GM12878 (cell line): ENCODE measurements at regions not wholly inside any gene's neighbourhood (a gene's known extent, or its start where the extent isn't known, plus 50 kb on each side); places are given as distances from the start of the nearest gene placed in this dataset.

Experiments used
- ATAC-seq: fragments of 200-7000 bp; cut with Tn5 transposase; 3 replicates; pipeline ENCODE4 v1.9.1; 2020; ENCODE audit warnings: mild to moderate bottlenecking, moderate library complexity
- BruUV-seq: library from RNA; stranded (reverse); fragments of 400-500 nt; replicated peaks from 2 replicates; lab custom pipeline; 2021; lab: Mats Ljungman, UMichigan
- CTCF ChIA-PET: fragments of 300-600 bp; sonication (Branson Sonifier 250); formaldehyde crosslinking; extraction: SDS; loops from one replicate; lab custom pipeline; 2021; ENCODE audit warnings: inconsistent platforms; lab: Yijun Ruan, JAX
- POLR2A ChIA-PET: fragments of 350-600 bp; formaldehyde crosslinking; extraction: SDS; loops from one replicate; lab custom pipeline; 2021; ENCODE audit warnings: inconsistent platforms; lab: Charles Lee
- RAD21 ChIA-PET: fragments of 300-600 bp; sonication (Branson Sonifier 250); formaldehyde crosslinking; loops from one replicate; lab custom pipeline; 2023; ENCODE audit warnings: antibody characterized with exemption; ENCODE audit not compliant: unreplicated experiment; lab: Charles Lee
- SMC1A ChIA-PET: fragments of 300-600 bp; sonication (Branson Sonifier 250); formaldehyde crosslinking; loops from one replicate; lab custom pipeline; 2023; ENCODE audit not compliant: unreplicated experiment, uncharacterized antibody; lab: Charles Lee
- DNase-seq: peaks from one replicate; pipeline ENCODE4 v3.0.0-alpha.2; 2011; ENCODE audit warnings: low read depth, low spot score
- FAIRE-seq: peaks from 3 replicates; lab custom pipeline; 2011; peaks lifted over from hg19 to GRCh38; lab: Jason Lieb, UNC
- H2AFZ ChIP-seq: 2 replicates; pipeline ENCODE4 v1.6.0; 2011; ENCODE audit warnings: low read depth, low read length, control low read depth; ENCODE audit not compliant: control insufficient read depth
- H3K27ac ChIP-seq: 2 replicates; pipeline ENCODE4 v1.5.1; 2011; ENCODE audit warnings: control low read depth; ENCODE audit not compliant: control insufficient read depth, insufficient read depth
- H3K27me3 ChIP-seq, 2 experiments: replicated peaks in 1 of 2; 2 replicates each; pipeline versions ENCODE4 v1.6.0 to v1.6.1; 2011; ENCODE audit warnings: low read length in 1 of 2; ENCODE audit not compliant: control insufficient read depth in 2 of 2, insufficient read depth in 2 of 2
- H3K36me3 ChIP-seq, 2 experiments: 2 replicates each; pipeline ENCODE4 v1.5.1; 2011; ENCODE audit warnings: low read length in 1 of 2; ENCODE audit not compliant: control insufficient read depth in 2 of 2, insufficient read depth in 2 of 2
- H3K4me1 ChIP-seq: 2 replicates; pipeline ENCODE4 v1.6.1; 2011; ENCODE audit warnings: mild to moderate bottlenecking, low read length, moderate library complexity, mixed read lengths; ENCODE audit not compliant: control insufficient read depth, insufficient read depth
- H3K4me2 ChIP-seq: 2 replicates; pipeline ENCODE4 v1.6.0; 2011; ENCODE audit warnings: control low read depth; ENCODE audit not compliant: control insufficient read depth, insufficient read depth
- H3K4me3 ChIP-seq: fragments of 200-600 bp; sonication (generic); 2 replicates; pipeline ENCODE4 v1.5.1; 2016
- H3K79me2 ChIP-seq: 2 replicates; pipeline ENCODE4 v1.6.0; 2011; ENCODE audit warnings: low read length; ENCODE audit not compliant: control insufficient read depth, insufficient read depth
- H3K9ac ChIP-seq: 2 replicates; pipeline ENCODE4 v1.8.0; 2011; ENCODE audit warnings: low read length, control low read depth, mixed read lengths; ENCODE audit not compliant: control insufficient read depth, insufficient read depth
- H3K9me3 ChIP-seq: replicated peaks from 3 replicates; pipeline ENCODE4 v1.5.1; 2011; ENCODE audit warnings: mild to moderate bottlenecking, low read length; ENCODE audit not compliant: control insufficient read depth, insufficient read depth
- H4K20me1 ChIP-seq: 2 replicates; pipeline ENCODE4 v1.6.0; 2011; ENCODE audit not compliant: control insufficient read depth, insufficient read depth
- ASH2L ChIP-seq: fragments of 300-600, 200-600 bp; sonication (generic); IDR thresholded peaks from 2 replicates; pipeline ENCODE4 v1.6.1; 2017; ENCODE audit warnings: low read depth, mild to moderate bottlenecking, borderline replicate concordance
- CHD2 ChIP-seq: IDR thresholded peaks from 2 replicates; pipeline ENCODE4 v1.6.1; 2011; ENCODE audit warnings: low read depth, low read length, improper control_type of control experiment, borderline replicate concordance
- IKZF1 ChIP-seq: fragments of 450-650 bp; conservative IDR thresholded peaks from 2 replicates; pipeline ENCODE4 v1.6.1; 2017; ENCODE audit warnings: antibody characterized with exemption, mild to moderate bottlenecking
- IKZF2 ChIP-seq, 2 experiments: fragments of 450-650 bp; IDR thresholded peaks; 2 replicates each; pipeline ENCODE4 v1.6.1; 2017; ENCODE audit warnings: mild to moderate bottlenecking in 2 of 2, moderate library complexity in 2 of 2
- IRF3 ChIP-seq: fragments of 450-650 bp; IDR thresholded peaks from 2 replicates; pipeline ENCODE4 v1.6.1; 2014; ENCODE audit warnings: mild to moderate bottlenecking
- MAX ChIP-seq: IDR thresholded peaks from 2 replicates; pipeline ENCODE4 v1.6.1; 2012; ENCODE audit warnings: low read depth, low read length, improper control_type of control experiment
- NR2F1 ChIP-seq: fragments of 450-650 bp; conservative IDR thresholded peaks from 2 replicates; pipeline ENCODE4 v1.6.1; 2017; ENCODE audit warnings: mild to moderate bottlenecking
- PAX5 ChIP-seq: IDR thresholded peaks from 2 replicates; pipeline ENCODE4 v1.6.1; 2011; ENCODE audit warnings: low read depth, low read length, borderline replicate concordance
- PAX8 ChIP-seq: fragments of 450-650 bp; IDR thresholded peaks from 2 replicates; pipeline ENCODE4 v1.6.1; 2017; ENCODE audit warnings: mild to moderate bottlenecking, moderate library complexity
- PML ChIP-seq: IDR thresholded peaks from 2 replicates; pipeline ENCODE4 v1.6.1; 2012; ENCODE audit warnings: low read length, inconsistent platforms
- SP1 ChIP-seq: IDR thresholded peaks from one replicate; pipeline ENCODE4 v1.6.1; 2011; ENCODE audit warnings: low read depth, low read length
- TCF12 ChIP-seq: IDR thresholded peaks from 2 replicates; pipeline ENCODE4 v1.6.1; 2011; ENCODE audit warnings: low read depth, mild to moderate bottlenecking, low read length
- WGBS: methylation state at CpG from one replicate; pipeline ENCODE4 v1.1.6; 2016; ENCODE audit warnings: low lambda C conversion rate; ENCODE audit not compliant: insufficient replicate concordance, insufficient coverage; ENCODE audit errors: missing lambda C conversion rate; 5-methylcytosine and 5-hydroxymethylcytosine counted together
- in situ Hi-C: fragments of 300-500 bp; cut with MboI; formaldehyde crosslinking; loops from 9 replicates; pipeline ENCODE4 v1.14.3; 2018; ENCODE audit warnings: mixed read lengths
- intact Hi-C: fragments of 100-400 bp; cut with micrococcal nuclease; formaldehyde crosslinking; loops from one replicate; pipeline ENCODE4 v1.14.2; 2022; ENCODE audit not compliant: unreplicated experiment
- TF ChIP-seq, protein P1 (sequence below): IDR thresholded peaks from 2 replicates; pipeline ENCODE4 v1.6.1; 2012; ENCODE audit warnings: low read depth, low read length, improper control_type of control experiment

GRCh38 chr6:120620900-120621299 lies 713.4 kb downstream of the TBC1D32 start:
- Histone ChIP-seq H3K27ac (no peak overlapping the region), H2AFZ (no peak overlapping the region), H3K9ac (no peak overlapping the region), H4K20me1 (no peaks in the 10 kb centered on the region), H3K9me3 (no peaks in the 10 kb centered on the region), H3K27me3 (no peaks in the 10 kb centered on the region), H3K79me2 (no peaks in the 10 kb centered on the region), H3K4me3 (no peak overlapping the region), H3K4me2 (no peak overlapping the region), H3K4me1 (no peaks in the 10 kb centered on the region), H3K36me3 (no peaks in the 10 kb centered on the region)
- POLR2A ChIA-PET = no interaction called here
- WGBS = 0% methylated on average over 1 of the region's 1 CpG
- SMC1A ChIA-PET = no interaction called here
- BruUV-seq = no TSS peak
- DNase-seq (no peak), ATAC-seq (no peak), FAIRE-seq (no peak)
- in situ Hi-C loops (no loop called here), intact Hi-C loops (no loop called here)
- RAD21 ChIA-PET = no interaction called here
- CTCF ChIA-PET = no interaction called here
- TF ChIP-seq NR2F1 = no peak
- TF ChIP-seq ASH2L = no peak
- no peak for TF ChIP-seq PML
- TF ChIP-seq PAX8 = no peak
- TF ChIP-seq IKZF2 (IDR thresholded peaks at IDR 0.05) = no peak
- TF ChIP-seq SP1 = no peak
- TF ChIP-seq IKZF1 = no peak
- TF ChIP-seq CHD2 = no peak
- TF ChIP-seq, protein P1, sequence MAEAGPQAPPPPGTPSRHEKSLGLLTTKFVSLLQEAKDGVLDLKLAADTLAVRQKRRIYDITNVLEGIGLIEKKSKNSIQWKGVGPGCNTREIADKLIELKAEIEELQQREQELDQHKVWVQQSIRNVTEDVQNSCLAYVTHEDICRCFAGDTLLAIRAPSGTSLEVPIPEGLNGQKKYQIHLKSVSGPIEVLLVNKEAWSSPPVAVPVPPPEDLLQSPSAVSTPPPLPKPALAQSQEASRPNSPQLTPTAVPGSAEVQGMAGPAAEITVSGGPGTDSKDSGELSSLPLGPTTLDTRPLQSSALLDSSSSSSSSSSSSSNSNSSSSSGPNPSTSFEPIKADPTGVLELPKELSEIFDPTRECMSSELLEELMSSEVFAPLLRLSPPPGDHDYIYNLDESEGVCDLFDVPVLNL = no peak
- no peak for TF ChIP-seq TCF12
- no peak for TF ChIP-seq MAX
- no peak for TF ChIP-seq IRF3
- no peak for TF ChIP-seq PAX5
